ENCODE measurements at regions not wholly inside any gene's neighbourhood (a gene's known extent, or its start where the extent isn't known, plus 50 kb on each side); places are given as distances from the start of the nearest gene placed in this dataset.

GRCh38 chr20:22472447-22473100 lies 111.8 kb downstream of the FOXA2 start:
- TF ChIP-seq CTCF (IDR thresholded peaks at IDR 0.05; ENCODE audit: control insufficient read depth, insufficient read depth, low read depth, low read length, missing control alignments) = no peak
- H3K4me3 ChIP-seq (ENCODE audit: control insufficient read depth, low read depth, low read length) = no peak overlapping the region
- DNase-seq (ENCODE audit: low read depth) = no peak

GRCh38 chr20:22471156-22471836 lies 113.1 kb downstream of the FOXA2 start:
- DNase-seq (ENCODE audit: low read depth) = no peak
- TF ChIP-seq CTCF (IDR thresholded peaks at IDR 0.05; ENCODE audit: control insufficient read depth, insufficient read depth, low read depth, low read length, missing control alignments) = no peak
- no peak overlapping the region for H3K4me3 ChIP-seq (ENCODE audit: control insufficient read depth, low read depth, low read length)

- TF ChIP-seq CTCF (IDR thresholded peaks at IDR 0.05; ENCODE audit: control insufficient read depth, insufficient read depth, low read depth, low read length, missing control alignments) = no peak
- DNase-seq (ENCODE audit: low read depth) = no peak
- H3K4me3 ChIP-seq (ENCODE audit: control insufficient read depth, low read depth, low read length) = no peak overlapping the region
These were observed 113.7 kb downstream of the FOXA2 start for GRCh38 chr20:22470620-22471026.

GRCh38 chr20:22466447-22467171 lies 117.8 kb downstream of the FOXA2 start:
- H3K4me3 ChIP-seq (ENCODE audit: control insufficient read depth, low read depth, low read length) = no peak overlapping the region
- no peak for TF ChIP-seq CTCF (IDR thresholded peaks at IDR 0.05; ENCODE audit: control insufficient read depth, insufficient read depth, low read depth, low read length, missing control alignments)
- no peak for DNase-seq (ENCODE audit: low read depth)

GRCh38 chr20:22465622-22466446 lies 118.5 kb downstream of the FOXA2 start:
- TF ChIP-seq CTCF (IDR thresholded peaks at IDR 0.05; ENCODE audit: control insufficient read depth, insufficient read depth, low read depth, low read length, missing control alignments) = no peak
- H3K4me3 ChIP-seq (ENCODE audit: control insufficient read depth, low read depth, low read length) = no peak overlapping the region
- DNase-seq (ENCODE audit: low read depth) = no peak

GRCh38 chr20:22464312-22465003 lies 119.9 kb downstream of the FOXA2 start:
- no peak for DNase-seq (ENCODE audit: low read depth)
- TF ChIP-seq CTCF (IDR thresholded peaks at IDR 0.05; ENCODE audit: control insufficient read depth, insufficient read depth, low read depth, low read length, missing control alignments) = no peak

More at GRCh38 chr20:22464312-22465003, 119.9 kb downstream of the FOXA2 start:
- no peak overlapping the region for H3K4me3 ChIP-seq (ENCODE audit: control insufficient read depth, low read depth, low read length)
